ENCODE measurements at regions not wholly inside any gene's neighbourhood (a gene's known extent, or its start where the extent isn't known, plus 50 kb on each side); places are given as distances from the start of the nearest gene placed in this dataset.

DNA sequence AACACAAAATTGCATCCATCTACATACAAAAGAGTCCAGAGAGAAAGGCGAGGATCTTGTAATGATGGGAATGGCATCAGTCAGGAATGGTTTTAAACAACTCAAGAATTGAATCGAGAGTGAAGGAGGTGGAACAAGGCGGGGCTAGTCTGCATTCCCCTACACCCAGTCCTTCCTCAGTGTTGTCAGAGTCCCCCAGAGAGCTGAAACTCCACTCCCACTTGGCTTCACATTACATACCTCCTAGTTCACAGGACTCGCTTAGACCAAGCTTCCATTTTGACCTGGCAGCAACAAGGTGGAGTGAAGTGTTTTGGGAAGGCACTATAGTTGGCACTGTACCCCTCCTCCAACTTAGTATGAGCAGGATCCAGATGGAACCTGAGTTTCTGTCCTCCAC is 1273.5 kb upstream of the CRIM1 start:
- TF ChIP-seq POLR2A (IDR thresholded peaks at IDR 0.05), result no peak
- TF ChIP-seq, protein P1, sequence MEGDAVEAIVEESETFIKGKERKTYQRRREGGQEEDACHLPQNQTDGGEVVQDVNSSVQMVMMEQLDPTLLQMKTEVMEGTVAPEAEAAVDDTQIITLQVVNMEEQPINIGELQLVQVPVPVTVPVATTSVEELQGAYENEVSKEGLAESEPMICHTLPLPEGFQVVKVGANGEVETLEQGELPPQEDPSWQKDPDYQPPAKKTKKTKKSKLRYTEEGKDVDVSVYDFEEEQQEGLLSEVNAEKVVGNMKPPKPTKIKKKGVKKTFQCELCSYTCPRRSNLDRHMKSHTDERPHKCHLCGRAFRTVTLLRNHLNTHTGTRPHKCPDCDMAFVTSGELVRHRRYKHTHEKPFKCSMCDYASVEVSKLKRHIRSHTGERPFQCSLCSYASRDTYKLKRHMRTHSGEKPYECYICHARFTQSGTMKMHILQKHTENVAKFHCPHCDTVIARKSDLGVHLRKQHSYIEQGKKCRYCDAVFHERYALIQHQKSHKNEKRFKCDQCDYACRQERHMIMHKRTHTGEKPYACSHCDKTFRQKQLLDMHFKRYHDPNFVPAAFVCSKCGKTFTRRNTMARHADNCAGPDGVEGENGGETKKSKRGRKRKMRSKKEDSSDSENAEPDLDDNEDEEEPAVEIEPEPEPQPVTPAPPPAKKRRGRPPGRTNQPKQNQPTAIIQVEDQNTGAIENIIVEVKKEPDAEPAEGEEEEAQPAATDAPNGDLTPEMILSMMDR (IDR thresholded peaks at IDR 0.05), result no peak

All from uterus (tissue), 2 donors.